ENCODE measurements at regions not wholly inside any gene's neighbourhood (a gene's known extent, or its start where the extent isn't known, plus 50 kb on each side); places are given as distances from the start of the nearest gene placed in this dataset.

DNA sequence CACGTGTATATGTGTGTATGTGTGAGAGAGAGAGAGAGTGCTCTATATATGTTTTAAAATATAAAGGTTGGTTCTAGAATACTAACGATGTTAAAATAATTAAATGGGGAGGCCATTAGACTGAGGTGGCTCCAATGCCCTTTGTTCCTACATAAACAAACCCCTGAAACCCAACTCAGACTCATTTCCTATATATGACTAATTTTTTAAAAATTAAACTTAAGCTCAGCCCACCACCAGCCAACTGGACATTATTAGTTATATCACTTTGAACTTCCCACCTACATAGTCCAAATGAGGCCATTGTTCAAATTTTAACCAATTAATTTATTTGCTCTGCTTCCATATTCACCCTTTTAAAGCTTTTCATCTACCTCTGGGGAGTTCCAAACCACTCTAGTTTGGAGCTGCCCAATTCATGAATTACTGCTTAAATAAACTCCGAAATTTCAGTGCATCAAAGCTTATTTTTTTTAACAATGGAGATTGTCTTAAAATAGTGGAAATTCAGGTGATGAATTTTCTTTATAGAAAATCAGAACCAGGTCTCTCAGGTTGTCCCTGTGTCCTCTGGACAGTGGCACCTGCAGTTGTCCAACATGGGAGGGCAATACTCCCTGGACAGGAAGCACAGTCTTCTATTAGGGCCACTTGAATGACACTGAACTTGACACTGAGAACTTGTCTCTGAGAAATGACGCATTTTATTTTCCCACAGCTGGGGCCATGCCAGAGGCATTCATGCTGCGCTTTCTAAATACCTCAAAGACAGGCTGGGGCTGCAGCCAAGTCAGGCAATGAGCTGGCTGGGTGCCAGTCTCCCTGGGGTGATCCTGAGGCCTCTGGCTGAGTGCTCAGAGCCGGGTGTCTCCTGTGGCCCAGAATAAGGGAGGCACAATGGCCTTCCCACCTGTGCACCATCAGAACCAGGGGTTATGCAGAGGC lies 109.5 kb upstream of the TMEM72 start:
- Histone ChIP-seq H3K27ac (ENCODE audit: low read length) (no peak overlapping the region), H3K4me3 (ENCODE audit: low read length) (no peak overlapping the region), H3K4me1 (ENCODE audit: control insufficient read depth, insufficient read depth, low read length) (no peaks in the 10 kb centered on the region), H3K9me3 (ENCODE audit: control insufficient read depth, insufficient read depth, low read length) (no peaks in the 10 kb centered on the region), H3K36me3 (ENCODE audit: control insufficient read depth, insufficient read depth, low read length) (no peaks in the 10 kb centered on the region), H3K27me3 (ENCODE audit: control insufficient read depth, insufficient read depth, low read length) (no peaks in the 10 kb centered on the region)
- 61% methylated on average over 4 of the region's 6 CpGs for WGBS (ENCODE audit: insufficient coverage)
- H3K4me3 Mint-ChIP-seq = no peak overlapping the region
- TF ChIP-seq, protein P1, sequence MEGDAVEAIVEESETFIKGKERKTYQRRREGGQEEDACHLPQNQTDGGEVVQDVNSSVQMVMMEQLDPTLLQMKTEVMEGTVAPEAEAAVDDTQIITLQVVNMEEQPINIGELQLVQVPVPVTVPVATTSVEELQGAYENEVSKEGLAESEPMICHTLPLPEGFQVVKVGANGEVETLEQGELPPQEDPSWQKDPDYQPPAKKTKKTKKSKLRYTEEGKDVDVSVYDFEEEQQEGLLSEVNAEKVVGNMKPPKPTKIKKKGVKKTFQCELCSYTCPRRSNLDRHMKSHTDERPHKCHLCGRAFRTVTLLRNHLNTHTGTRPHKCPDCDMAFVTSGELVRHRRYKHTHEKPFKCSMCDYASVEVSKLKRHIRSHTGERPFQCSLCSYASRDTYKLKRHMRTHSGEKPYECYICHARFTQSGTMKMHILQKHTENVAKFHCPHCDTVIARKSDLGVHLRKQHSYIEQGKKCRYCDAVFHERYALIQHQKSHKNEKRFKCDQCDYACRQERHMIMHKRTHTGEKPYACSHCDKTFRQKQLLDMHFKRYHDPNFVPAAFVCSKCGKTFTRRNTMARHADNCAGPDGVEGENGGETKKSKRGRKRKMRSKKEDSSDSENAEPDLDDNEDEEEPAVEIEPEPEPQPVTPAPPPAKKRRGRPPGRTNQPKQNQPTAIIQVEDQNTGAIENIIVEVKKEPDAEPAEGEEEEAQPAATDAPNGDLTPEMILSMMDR (IDR thresholded peaks at IDR 0.05) = no peak
- H3K9me3 Mint-ChIP-seq = no peaks in the 10 kb centered on the region
- no peak overlapping the region for H3K27ac Mint-ChIP-seq
- intact Hi-C loops (cut with micrococcal nuclease) = no loop called here
- DNase-seq (no peak), ATAC-seq (no peak)
- no peaks in the 10 kb centered on the region for H3K4me1 Mint-ChIP-seq
- peaks cover 19 to 40% of the 10 kb centered on the region in 2 donors for H3K27me3 Mint-ChIP-seq (ENCODE audit: low read depth in 2 of 2)
- H3K36me3 Mint-ChIP-seq = no peaks in the 10 kb centered on the region

DNA sequence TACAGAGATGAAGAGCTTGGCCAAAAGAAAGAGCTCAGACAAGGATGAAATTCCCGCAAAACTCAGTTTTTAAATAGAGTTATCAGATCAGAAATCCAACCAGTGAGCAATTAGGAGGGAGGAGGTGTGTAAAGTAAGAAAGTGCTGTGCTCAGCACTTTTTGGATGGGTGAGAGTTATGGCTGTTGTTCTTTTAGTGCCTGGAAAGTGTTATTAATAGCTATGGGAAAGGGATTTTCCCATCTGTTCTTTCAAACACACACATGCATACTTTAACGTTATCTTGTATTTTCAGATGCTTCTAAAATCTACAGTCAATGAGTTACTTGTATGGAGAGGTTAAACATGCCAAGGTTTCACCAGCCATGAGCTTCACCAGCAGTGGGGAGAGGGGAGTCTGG lies 107.3 kb upstream of the TMEM72 start:
- Histone ChIP-seq H3K27me3 (ENCODE audit: control insufficient read depth, insufficient read depth, low read length) (no peaks in the 10 kb centered on the region), H3K36me3 (ENCODE audit: control insufficient read depth, insufficient read depth, low read length) (no peaks in the 10 kb centered on the region), H3K27ac (ENCODE audit: low read length) (no peak overlapping the region), H3K4me1 (ENCODE audit: control insufficient read depth, insufficient read depth, low read length) (no peaks in the 10 kb centered on the region), H3K4me3 (ENCODE audit: low read length) (no peak overlapping the region), H3K9me3 (ENCODE audit: control insufficient read depth, insufficient read depth, low read length) (no peaks in the 10 kb centered on the region)
- Mint-ChIP-seq H3K36me3 (no peaks in the 10 kb centered on the region), H3K4me3 (no peak overlapping the region), H3K27me3 (ENCODE audit: low read depth in 2 of 2) (peaks cover 17 to 27% of the 10 kb centered on the region in 2 donors), H3K27ac (no peak overlapping the region), H3K9me3 (no peaks in the 10 kb centered on the region), H3K4me1 (no peaks in the 10 kb centered on the region)
- intact Hi-C loops (cut with micrococcal nuclease) = no loop called here
- DNase-seq (no peak), ATAC-seq (no peak)
- TF ChIP-seq, protein P1 (IDR thresholded peaks at IDR 0.05) = no peak
- WGBS (ENCODE audit: insufficient coverage) = 81% methylated on average over 1 of the region's 2 CpGs

- no peaks in the 10 kb centered on the region for H3K4me1 Mint-ChIP-seq
- no peak overlapping the region for H3K27ac Mint-ChIP-seq
- H3K27me3 Mint-ChIP-seq (ENCODE audit: low read depth in 2 of 2) = peaks cover 17 to 24% of the 10 kb centered on the region in 2 donors
- no peaks in the 10 kb centered on the region for H3K9me3 ChIP-seq (ENCODE audit: control insufficient read depth, insufficient read depth, low read length)
- no peaks in the 10 kb centered on the region for H3K36me3 ChIP-seq (ENCODE audit: control insufficient read depth, insufficient read depth, low read length)
- no peak overlapping the region for H3K4me3 ChIP-seq (ENCODE audit: low read length)
- no peak overlapping the region for H3K4me3 Mint-ChIP-seq
- 88% methylated on average over 1 of the region's 1 CpG for WGBS (ENCODE audit: insufficient coverage)
- intact Hi-C loops (cut with micrococcal nuclease) = no loop called here
- ATAC-seq (no peak), DNase-seq (no peak)
- TF ChIP-seq, protein P1 (IDR thresholded peaks at IDR 0.05) = no peak
- H3K27ac ChIP-seq (ENCODE audit: low read length) = no peak overlapping the region
- no peaks in the 10 kb centered on the region for H3K36me3 Mint-ChIP-seq
- H3K27me3 ChIP-seq (ENCODE audit: control insufficient read depth, insufficient read depth, low read length) = no peaks in the 10 kb centered on the region
- H3K9me3 Mint-ChIP-seq = no peaks in the 10 kb centered on the region
- H3K4me1 ChIP-seq (ENCODE audit: control insufficient read depth, insufficient read depth, low read length) = no peaks in the 10 kb centered on the region
Observed at GRCh38 chr10:44804661-44805060, 106.5 kb upstream of the TMEM72 start.

Measured in natural killer cell (primary cell).